PFSK-1 (cell line): ENCODE measurements at regions not wholly inside any gene's neighbourhood (a gene's known extent, or its start where the extent isn't known, plus 50 kb on each side); places are given as distances from the start of the nearest gene placed in this dataset.

Experiments
- FOXP2 ChIP-seq: optimal IDR thresholded peaks from 2 replicates; pipeline ENCODE3; 2011; ENCODE audit warnings: borderline replicate concordance, control low read depth, inconsistent platforms; ENCODE audit not compliant: insufficient read depth; ENCODE audit errors: extremely low read length, extremely low read depth
- POLR2AphosphoS5 ChIP-seq: IDR thresholded peaks from 2 replicates; pipeline ENCODE4 v1.6.1; 2012; ENCODE audit warnings: low read depth, mild to moderate bottlenecking, control low read depth, low read length, moderate library complexity
- SIN3A ChIP-seq: IDR thresholded peaks from 2 replicates; pipeline ENCODE4 v1.6.1; 2012; ENCODE audit warnings: mild to moderate bottlenecking, low read length, moderate library complexity, borderline replicate concordance; ENCODE audit not compliant: insufficient read depth
- TAF1 ChIP-seq: IDR thresholded peaks from 2 replicates; pipeline ENCODE4 v1.6.1; 2012; ENCODE audit warnings: low read length, control low read depth, borderline replicate concordance; ENCODE audit not compliant: insufficient read depth
- TF ChIP-seq, protein P1 (sequence below), 2 experiments: IDR thresholded peaks; 2 replicates each; pipeline versions ENCODE4 v1.6.1 to v1.8.0; 2011 to 2012; ENCODE audit warnings: low read depth in 2 of 2, low read length in 2 of 2, control low read depth in 1 of 2, inconsistent platforms in 1 of 2, mild to moderate bottlenecking in 1 of 2, moderate library complexity in 1 of 2; ENCODE audit not compliant: insufficient read depth in 1 of 2

DNA sequence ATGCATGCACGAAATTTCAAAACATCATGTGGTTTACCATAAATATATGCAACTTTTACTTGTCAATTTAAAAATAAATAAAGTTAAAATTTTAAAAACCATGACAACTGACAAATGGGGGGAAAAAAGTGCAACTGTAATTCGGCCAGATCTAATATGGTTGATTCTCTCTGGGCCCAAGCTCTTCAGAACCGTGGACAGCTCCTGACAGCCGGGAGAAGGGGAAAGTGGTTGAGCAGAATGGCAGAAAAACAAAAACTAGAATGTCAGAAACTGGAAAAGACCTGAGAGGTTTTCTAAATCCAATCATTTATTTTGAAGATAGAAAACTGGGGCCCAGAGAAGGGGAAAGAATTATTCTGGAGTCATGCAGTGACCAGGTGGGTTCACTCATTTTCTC, 126.6 kb downstream of the TMEM132E start:
- TF ChIP-seq FOXP2 (no peak), POLR2AphosphoS5 (no peak), TAF1 (no peak), SIN3A (peak; percentile 85; the same call in 1 of the 2 replicates)
- TF ChIP-seq, protein P1, sequence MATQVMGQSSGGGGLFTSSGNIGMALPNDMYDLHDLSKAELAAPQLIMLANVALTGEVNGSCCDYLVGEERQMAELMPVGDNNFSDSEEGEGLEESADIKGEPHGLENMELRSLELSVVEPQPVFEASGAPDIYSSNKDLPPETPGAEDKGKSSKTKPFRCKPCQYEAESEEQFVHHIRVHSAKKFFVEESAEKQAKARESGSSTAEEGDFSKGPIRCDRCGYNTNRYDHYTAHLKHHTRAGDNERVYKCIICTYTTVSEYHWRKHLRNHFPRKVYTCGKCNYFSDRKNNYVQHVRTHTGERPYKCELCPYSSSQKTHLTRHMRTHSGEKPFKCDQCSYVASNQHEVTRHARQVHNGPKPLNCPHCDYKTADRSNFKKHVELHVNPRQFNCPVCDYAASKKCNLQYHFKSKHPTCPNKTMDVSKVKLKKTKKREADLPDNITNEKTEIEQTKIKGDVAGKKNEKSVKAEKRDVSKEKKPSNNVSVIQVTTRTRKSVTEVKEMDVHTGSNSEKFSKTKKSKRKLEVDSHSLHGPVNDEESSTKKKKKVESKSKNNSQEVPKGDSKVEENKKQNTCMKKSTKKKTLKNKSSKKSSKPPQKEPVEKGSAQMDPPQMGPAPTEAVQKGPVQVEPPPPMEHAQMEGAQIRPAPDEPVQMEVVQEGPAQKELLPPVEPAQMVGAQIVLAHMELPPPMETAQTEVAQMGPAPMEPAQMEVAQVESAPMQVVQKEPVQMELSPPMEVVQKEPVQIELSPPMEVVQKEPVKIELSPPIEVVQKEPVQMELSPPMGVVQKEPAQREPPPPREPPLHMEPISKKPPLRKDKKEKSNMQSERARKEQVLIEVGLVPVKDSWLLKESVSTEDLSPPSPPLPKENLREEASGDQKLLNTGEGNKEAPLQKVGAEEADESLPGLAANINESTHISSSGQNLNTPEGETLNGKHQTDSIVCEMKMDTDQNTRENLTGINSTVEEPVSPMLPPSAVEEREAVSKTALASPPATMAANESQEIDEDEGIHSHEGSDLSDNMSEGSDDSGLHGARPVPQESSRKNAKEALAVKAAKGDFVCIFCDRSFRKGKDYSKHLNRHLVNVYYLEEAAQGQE (IDR thresholded peaks at IDR 0.05; ENCODE audit: insufficient read depth in 1 of 2, low read depth in 2 of 2, low read length in 2 of 2) = peak; percentile 95 to 100

DNA sequence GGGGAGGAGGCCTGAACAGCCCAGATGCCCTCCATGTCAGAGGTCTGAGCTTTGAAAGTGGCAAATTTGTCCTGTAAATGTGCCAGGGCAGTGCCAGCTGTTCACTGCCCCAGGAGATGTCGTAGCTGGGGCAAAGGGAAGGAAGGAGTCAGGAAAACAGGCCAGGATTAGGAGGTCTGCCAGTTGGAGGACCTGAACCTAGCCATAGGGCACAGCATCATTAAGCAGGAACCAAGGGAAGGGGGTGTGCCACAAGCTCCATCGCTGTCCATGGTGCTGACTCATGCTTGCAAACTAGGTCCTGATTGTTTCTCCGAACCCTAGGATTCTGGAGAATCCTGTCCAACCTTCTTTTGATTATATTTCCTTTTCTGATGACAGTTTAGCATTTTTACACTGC, 124.2 kb downstream of the TMEM132E start:
- TF ChIP-seq, protein P1 (IDR thresholded peaks at IDR 0.05; ENCODE audit: insufficient read depth in 1 of 2, low read depth in 2 of 2, low read length in 2 of 2) = peak; percentile 100
- TF ChIP-seq TAF1 (no peak), SIN3A (peak; percentile 98; the same call in 1 of the 2 replicates)

DNA sequence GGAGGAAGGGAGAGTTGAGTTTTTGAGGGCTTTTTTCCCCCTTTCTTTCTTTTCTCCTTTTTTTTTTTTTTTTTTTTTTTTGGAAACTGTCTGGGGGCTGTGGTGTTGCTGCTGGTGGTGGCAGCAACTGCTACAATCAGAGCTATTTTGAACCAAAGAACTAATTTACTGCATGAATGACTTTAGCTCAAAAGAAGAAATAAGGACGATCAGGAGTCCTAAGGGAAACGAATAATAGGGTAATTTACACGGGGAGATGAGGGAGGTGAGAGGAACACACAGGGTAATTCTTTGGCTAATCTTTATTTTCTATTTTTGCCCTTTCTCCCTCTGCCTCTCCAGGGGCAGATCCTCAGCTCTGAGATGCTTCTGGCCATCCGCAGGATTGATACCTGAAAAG, 119.8 kb downstream of the TMEM132E start:
- TF ChIP-seq SIN3A (no peak), POLR2AphosphoS5 (no peak), FOXP2 (no peak), TAF1 (no peak)
- TF ChIP-seq, protein P1 (IDR thresholded peaks at IDR 0.05; ENCODE audit: insufficient read depth in 1 of 2, low read depth in 2 of 2, low read length in 2 of 2) = no peak

DNA sequence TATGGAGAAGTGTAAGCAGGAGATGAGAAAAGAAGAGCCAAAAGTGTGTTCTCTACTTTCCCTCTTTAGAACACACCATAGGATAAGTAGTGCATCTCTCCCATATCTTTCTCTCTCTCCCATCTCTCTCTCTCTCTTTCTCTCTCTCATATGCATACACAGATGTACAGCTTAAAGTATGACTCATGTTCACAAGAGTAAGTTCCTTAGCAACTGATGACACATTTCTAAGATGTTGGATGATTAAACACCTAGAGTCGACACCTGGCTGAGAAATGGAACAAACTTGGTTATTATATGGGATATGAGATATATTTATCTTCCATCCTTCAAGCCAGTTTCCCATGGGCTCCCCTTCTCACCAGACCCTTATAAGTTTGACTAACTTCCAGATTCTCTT, 113.5 kb downstream of the TMEM132E start:
- TF ChIP-seq SIN3A (no peak), TAF1 (no peak), FOXP2 (no peak), POLR2AphosphoS5 (no peak)
- TF ChIP-seq, protein P1 (IDR thresholded peaks at IDR 0.05; ENCODE audit: insufficient read depth in 1 of 2, low read depth in 2 of 2, low read length in 2 of 2) = no peak
